Dendritic cell treated with granulocyte-macrophage colony-stimulating factor and Interleukin-4, amounts not matched to agents 40 ng/mL and 50 ng/mL, for 4 days (primary cell): ENCODE measurements at regions not wholly inside any gene's neighbourhood (a gene's known extent, or its start where the extent isn't known, plus 50 kb on each side); places are given as distances from the start of the nearest gene placed in this dataset.

Source experiments
- H3K27ac Mint-ChIP-seq: one replicate; pipeline ENCODE4 v1.8.0; 2022; ENCODE audit warnings: mild to moderate bottlenecking, mixed read lengths
- H3K27me3 Mint-ChIP-seq: one replicate; pipeline ENCODE4 v1.8.0; 2022; ENCODE audit warnings: mild to moderate bottlenecking, mixed read lengths
- H3K36me3 Mint-ChIP-seq: one replicate; pipeline ENCODE4 v1.8.0; 2022; ENCODE audit warnings: low read depth, mixed read lengths
- H3K4me1 Mint-ChIP-seq: one replicate; pipeline ENCODE4 v1.8.0; 2022; ENCODE audit warnings: low read depth, mixed read lengths
- H3K4me3 Mint-ChIP-seq: one replicate; pipeline ENCODE4 v1.8.0; 2022; ENCODE audit warnings: mild to moderate bottlenecking, moderate library complexity, mixed read lengths
- H3K9me3 Mint-ChIP-seq: one replicate; pipeline ENCODE4 v1.8.0; 2022; ENCODE audit warnings: mixed read lengths
- intact Hi-C: fragments of 100-400 bp; cut with micrococcal nuclease; formaldehyde crosslinking; loops from one replicate; pipeline ENCODE4 v1.15.0; 2022

DNA sequence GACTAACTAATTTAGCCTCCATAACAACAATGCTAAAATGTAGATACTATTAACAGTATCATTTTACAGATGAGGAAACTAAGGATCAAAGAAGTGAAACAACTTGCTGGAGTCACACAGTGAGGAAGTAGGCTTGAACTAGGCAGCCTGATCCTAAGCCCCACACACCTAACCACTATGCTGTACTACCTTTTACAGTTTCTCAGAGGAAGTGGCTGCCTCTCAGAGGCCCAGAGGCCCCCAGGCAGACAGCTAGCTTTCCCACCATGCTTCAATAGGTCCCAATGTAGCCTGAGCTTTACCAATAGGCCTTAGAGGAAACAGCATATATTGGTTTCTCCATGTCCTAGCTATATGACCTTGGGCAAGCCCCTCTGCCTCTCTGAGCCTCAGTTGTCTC lies 69.4 kb upstream of the PJA1 start:
- intact Hi-C loops: no loop called here
- Mint-ChIP-seq H3K4me1 (no peaks in the 10 kb centered on the region), H3K9me3 (no peaks in the 10 kb centered on the region), H3K36me3 (no peaks in the 10 kb centered on the region), H3K4me3 (no peak overlapping the region), H3K27ac (no peak overlapping the region), H3K27me3 (peaks cover 1% of the 10 kb centered on the region)

DNA sequence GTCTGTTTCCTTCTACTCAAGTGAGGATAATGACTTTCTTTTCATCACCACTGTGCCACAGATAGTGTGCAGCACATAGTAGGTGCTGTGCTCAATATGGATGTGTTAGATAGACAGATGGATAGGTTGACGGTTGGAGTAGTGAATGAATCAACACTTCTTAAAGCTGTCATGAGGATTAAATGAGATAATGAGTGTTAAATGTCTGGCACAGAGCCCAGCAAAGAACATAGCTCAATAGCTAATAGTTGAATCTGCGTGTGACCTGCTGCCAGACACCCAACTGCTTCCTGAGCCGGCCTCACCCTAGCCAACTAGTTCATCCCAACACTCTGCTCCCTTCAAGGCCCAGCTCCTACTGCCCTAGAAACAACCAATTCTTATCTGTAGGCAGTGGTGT lies 67.7 kb upstream of the PJA1 start:
- no peak overlapping the region for H3K27ac Mint-ChIP-seq
- no peaks in the 10 kb centered on the region for H3K9me3 Mint-ChIP-seq
- H3K36me3 Mint-ChIP-seq: no peaks in the 10 kb centered on the region
- H3K4me3 Mint-ChIP-seq: no peak overlapping the region
- intact Hi-C loops: no loop called here
- H3K4me1 Mint-ChIP-seq: no peaks in the 10 kb centered on the region
- peaks cover 1% of the 10 kb centered on the region for H3K27me3 Mint-ChIP-seq

DNA sequence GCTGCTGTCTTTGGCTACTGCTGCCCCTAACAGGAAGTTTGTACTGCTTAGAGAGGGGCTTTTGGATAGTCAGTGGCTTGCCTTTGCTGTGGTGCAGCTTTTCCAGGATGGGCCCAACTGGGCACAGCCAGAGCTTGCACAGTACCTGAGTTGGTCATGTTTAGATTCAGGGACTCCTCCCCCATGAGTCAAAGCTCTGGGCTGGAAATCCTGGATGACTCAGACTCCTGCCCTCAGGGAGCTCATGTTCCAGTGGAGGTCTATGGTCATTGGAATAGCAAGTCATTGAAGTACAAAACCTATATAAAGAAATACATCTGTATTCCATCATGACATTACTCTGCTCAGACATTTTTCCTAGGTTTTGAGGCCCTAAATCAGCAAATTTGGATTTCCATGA lies 66.7 kb upstream of the PJA1 start:
- Mint-ChIP-seq H3K36me3 (no peaks in the 10 kb centered on the region), H3K27me3 (peaks cover 1% of the 10 kb centered on the region), H3K9me3 (no peaks in the 10 kb centered on the region), H3K27ac (no peak overlapping the region), H3K4me3 (no peak overlapping the region), H3K4me1 (no peaks in the 10 kb centered on the region)
- intact Hi-C loops: no loop called here

DNA sequence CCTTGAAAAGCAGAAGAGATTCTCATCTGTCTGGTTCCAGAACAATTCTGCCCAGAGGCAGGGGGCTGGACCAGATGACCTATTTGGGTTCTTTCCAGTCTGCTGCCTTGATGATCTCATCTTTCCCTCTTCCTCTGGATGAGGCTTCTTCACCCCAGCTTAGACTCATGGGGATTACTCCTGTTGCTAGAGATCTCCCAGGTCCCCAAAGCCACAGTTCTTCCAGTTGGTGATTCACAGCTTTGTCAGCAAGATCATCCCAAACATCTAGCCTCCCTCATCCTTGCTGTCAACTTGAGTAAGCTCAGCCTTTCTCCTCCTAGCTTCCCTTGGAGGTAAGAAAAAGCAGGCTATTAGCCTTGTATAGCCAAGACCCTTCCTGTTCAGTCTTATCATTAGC lies 64.2 kb upstream of the PJA1 start:
- intact Hi-C loops: no loop called here
- Mint-ChIP-seq H3K9me3 (no peaks in the 10 kb centered on the region), H3K27me3 (peaks cover 1% of the 10 kb centered on the region), H3K4me1 (no peaks in the 10 kb centered on the region), H3K36me3 (no peaks in the 10 kb centered on the region), H3K27ac (no peak overlapping the region), H3K4me3 (no peak overlapping the region)

DNA sequence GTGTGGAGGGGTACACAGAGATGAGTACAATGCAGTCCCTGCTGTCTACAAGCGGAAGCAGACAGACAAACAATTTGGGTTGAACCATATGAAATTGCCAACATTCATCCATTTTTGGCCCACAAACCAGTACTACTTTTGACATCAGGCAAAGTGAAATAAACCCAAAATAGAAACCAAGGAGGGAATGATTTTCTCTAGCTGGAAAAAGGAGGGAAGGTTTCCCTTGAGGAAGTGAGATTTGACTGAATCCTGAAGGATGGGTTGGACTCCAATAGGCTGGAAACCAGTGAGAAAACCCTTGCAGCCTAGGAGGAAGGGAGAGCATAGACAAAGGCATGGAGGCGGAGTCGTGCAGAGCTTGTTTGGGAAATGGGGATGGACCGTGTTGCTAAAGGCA lies 63.5 kb upstream of the PJA1 start:
- H3K36me3 Mint-ChIP-seq: no peaks in the 10 kb centered on the region
- H3K27ac Mint-ChIP-seq: no peak overlapping the region
- no peaks in the 10 kb centered on the region for H3K27me3 Mint-ChIP-seq
- no peaks in the 10 kb centered on the region for H3K9me3 Mint-ChIP-seq
- H3K4me3 Mint-ChIP-seq: no peak overlapping the region
- H3K4me1 Mint-ChIP-seq: no peaks in the 10 kb centered on the region
- intact Hi-C loops: no loop called here

DNA sequence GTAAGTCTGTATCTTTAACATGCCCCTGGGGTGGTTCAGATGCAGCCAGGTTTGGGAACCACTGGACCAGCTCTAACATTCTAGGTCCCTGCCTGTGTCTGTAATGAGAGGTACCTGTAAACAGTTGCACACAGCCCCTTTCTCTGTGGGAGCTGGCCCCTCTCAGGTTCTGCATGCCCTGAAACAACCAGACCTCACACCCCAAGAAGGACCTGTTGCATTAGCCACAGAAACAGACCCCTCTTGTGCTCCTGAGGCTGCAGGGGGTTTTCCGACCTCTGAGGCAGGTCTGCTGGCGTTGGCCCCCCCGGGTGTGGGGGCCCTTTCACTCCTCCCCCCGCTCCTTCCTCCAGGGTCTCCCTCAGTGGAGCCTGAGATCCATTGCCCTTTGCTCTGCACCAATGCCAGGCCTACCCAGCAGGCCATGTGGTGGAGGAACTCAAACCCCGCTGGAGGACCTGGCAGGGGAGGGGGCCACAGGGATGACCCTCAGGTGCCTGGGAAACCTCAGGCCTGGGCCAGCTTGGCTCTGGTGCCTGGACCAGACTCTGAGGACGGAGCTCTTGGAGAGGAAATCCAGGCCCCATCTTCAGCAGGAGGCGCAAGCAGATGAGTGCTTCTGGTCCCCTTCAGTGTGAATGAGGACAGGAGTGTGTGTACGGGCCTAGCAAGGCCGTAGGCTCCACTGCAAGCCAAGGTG lies 61.4 kb upstream of the PJA1 start:
- intact Hi-C loops: no loop called here
- H3K4me3 Mint-ChIP-seq: no peak overlapping the region
- no peak overlapping the region for H3K27ac Mint-ChIP-seq
- no peaks in the 10 kb centered on the region for H3K4me1 Mint-ChIP-seq
- H3K9me3 Mint-ChIP-seq: no peaks in the 10 kb centered on the region
- no peaks in the 10 kb centered on the region for H3K36me3 Mint-ChIP-seq
- H3K27me3 Mint-ChIP-seq: peaks cover 7% of the 10 kb centered on the region

DNA sequence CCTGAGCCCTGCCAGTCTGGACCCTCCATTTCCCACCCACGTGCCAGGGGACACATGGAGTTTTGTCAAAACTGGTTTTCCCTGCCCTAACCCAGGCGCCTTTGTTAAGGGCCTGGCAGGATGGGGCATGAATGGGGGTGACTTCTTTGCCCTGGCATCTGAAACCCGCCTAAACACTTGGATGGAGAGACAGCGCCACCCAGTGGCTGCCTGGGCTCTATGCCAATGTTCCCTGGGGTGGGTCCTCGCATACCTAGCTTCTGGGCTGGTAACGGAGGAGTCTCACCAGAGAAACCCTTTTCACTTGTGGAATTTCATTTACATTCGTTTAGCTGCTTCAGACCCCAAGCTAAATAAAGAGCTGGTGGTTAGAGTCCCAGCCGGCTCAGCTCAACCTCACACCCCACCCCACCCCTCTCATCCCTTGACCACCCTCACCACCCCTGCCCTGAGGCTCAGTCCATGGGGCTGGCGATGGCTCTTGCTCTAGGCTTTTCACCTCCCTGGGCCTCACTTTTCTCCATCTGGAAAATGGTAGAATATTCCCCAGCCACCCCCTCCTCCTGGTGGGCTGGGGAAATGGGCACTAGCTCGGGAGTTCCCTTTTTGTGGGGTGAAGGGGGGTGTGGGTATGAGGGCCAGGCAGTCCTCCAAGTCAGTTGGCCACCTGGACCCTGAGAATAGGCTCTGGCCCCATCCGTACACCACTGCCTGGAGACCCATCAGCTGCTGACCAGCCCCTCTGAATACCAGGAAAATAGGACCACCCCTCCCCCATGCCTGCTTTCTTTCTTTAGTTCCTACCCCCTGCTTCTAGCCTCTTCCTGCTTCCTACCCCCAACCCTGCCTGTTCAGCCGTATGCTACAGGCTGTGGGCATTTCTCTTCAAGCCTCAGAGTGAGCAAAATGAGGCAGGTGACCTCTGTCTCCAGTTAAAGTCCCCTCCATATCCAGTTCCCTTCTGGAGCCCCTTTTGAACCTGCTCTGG lies 57.1 kb upstream of the PJA1 start:
- intact Hi-C loops: loop anchor here (2.0 to 5.0 kb wide), 2 partner anchors 128 to 490 kb away; no protein-coding TSS in a partner anchor
- no peak overlapping the region for H3K4me3 Mint-ChIP-seq
- H3K36me3 Mint-ChIP-seq: no peaks in the 10 kb centered on the region
- peaks cover 7% of the 10 kb centered on the region for H3K27me3 Mint-ChIP-seq
- no peaks in the 10 kb centered on the region for H3K9me3 Mint-ChIP-seq
- no peak overlapping the region for H3K27ac Mint-ChIP-seq
- H3K4me1 Mint-ChIP-seq: no peaks in the 10 kb centered on the region

DNA sequence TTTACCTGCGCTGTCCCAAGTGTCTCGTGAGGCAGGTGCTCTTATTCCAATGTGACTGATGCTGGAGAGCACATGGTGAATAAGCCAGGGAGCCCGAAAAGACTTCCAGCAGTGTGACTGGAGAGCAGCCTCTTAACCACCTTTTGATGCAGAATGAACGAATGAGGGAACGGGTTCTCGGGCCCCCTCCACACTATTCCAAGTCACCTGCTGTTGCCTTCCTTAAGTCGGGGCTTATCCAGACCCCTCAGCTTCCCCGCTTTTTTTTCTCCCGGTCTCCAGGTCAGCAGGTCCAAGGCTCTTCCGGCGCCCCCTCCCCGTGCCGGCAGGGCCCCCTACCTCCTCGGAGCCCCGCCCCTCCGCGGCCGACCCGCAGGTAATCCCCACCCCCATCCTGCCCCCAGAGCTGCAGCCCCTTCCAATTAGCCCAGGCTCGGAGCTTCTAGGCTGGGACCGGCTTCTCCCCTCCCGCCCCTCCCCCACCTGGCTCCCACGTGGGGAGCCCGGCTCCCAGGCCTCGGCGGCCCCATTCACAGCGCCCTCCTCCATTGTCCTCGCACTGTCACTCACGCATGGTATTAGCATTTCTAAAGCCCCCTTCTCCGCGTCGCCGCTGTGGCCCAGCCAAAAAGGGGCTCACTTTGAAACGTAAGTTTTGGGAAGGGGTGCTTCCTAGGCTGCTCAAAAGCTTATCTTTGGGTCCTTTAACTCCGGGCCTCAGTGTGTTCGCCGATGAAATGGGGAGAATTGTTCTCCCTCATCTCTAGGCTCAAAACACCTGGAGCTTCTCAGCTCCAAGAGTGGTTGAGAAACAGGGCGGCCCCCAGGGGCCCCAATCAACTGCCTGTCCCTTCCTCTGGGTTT lies 56.2 kb upstream of the PJA1 start:
- H3K27me3 Mint-ChIP-seq: peaks cover 7% of the 10 kb centered on the region
- H3K36me3 Mint-ChIP-seq: no peaks in the 10 kb centered on the region
- intact Hi-C loops: loop anchor here (2.0 to 5.0 kb wide), 2 partner anchors 127 to 489 kb away; no protein-coding TSS in a partner anchor
- H3K27ac Mint-ChIP-seq: no peak overlapping the region
- no peaks in the 10 kb centered on the region for H3K9me3 Mint-ChIP-seq
- H3K4me3 Mint-ChIP-seq: no peak overlapping the region
- no peaks in the 10 kb centered on the region for H3K4me1 Mint-ChIP-seq

DNA sequence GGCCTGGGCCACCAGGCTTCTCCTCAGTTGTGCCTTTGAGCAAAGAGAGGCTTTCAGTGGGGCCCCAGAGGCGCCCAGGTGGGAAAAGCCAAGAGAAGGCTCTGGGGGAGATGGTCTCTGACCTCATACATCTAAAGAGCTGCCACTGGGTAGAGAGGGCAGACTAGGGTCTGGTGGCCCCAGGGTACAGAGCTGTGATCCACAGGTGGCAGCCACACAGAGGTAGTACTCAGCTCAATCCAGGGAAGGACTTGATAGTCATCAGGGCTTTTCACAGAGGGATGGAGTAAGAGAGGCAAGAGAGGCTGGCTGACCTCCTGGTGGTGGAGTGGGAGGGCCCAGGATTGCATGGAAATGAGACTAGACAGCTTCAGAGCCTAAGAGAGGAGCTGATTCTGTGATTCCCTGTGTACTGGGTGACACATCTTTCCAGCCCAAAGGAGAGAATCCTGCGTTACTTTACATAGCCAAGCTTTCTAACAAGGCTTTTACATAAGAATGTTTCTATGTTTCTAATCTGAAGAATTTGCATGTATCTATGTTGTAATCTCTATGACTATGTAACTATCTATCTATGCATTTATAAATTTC lies 53.2 kb upstream of the PJA1 start:
- intact Hi-C loops: no loop called here
- Mint-ChIP-seq H3K4me1 (no peaks in the 10 kb centered on the region), H3K4me3 (no peak overlapping the region), H3K27ac (no peak overlapping the region), H3K9me3 (no peaks in the 10 kb centered on the region), H3K36me3 (no peaks in the 10 kb centered on the region), H3K27me3 (peaks cover 7% of the 10 kb centered on the region)

DNA sequence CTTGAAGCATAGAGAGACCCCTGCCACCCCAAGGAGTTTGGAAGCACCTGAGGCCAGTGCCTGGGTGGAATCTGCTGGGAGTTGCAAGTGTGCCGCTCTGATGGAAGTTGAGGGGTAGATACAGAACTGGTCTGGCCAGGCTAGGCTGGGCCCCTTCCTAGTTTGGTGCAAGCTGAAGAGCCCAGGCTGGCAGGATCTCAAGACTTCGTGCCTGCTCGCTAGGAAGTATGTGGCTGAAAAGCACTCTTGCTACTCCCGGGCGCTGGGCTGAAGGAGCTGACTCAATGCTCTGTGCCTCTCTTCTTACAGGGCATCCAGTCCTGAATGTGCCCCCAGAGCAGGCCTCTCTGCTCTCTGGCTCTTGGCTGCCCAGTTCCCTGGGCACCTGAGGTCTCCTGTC lies 51.7 kb upstream of the PJA1 start:
- H3K36me3 Mint-ChIP-seq: no peaks in the 10 kb centered on the region
- H3K4me1 Mint-ChIP-seq: no peaks in the 10 kb centered on the region
- no peaks in the 10 kb centered on the region for H3K9me3 Mint-ChIP-seq
- no peak overlapping the region for H3K4me3 Mint-ChIP-seq
- no peak overlapping the region for H3K27ac Mint-ChIP-seq
- intact Hi-C loops: no loop called here
- H3K27me3 Mint-ChIP-seq: peaks cover 3% of the 10 kb centered on the region

DNA sequence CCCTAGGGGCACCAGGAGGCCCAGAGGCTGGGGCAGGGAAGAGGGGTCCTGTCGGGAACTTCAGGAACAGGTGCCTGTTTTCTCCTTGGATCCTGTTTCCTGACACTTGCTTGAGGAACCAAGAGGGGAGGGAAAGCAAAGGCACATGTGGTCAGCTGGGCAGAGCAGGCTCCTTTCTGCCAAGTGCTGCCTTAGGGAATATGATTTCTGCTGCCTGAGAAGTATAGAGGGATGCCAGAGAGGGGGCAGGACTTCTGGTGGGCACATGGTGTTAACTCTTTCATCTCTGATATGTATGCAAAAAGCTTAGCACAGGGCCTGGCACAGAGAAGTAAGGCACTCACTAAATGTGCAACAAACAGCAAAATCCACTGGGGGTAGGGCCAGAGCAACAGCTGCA lies 51.2 kb upstream of the PJA1 start:
- Mint-ChIP-seq H3K36me3 (no peaks in the 10 kb centered on the region), H3K4me3 (no peak overlapping the region), H3K27ac (no peak overlapping the region), H3K9me3 (no peaks in the 10 kb centered on the region), H3K4me1 (no peaks in the 10 kb centered on the region), H3K27me3 (no peaks in the 10 kb centered on the region)
- intact Hi-C loops: no loop called here

DNA sequence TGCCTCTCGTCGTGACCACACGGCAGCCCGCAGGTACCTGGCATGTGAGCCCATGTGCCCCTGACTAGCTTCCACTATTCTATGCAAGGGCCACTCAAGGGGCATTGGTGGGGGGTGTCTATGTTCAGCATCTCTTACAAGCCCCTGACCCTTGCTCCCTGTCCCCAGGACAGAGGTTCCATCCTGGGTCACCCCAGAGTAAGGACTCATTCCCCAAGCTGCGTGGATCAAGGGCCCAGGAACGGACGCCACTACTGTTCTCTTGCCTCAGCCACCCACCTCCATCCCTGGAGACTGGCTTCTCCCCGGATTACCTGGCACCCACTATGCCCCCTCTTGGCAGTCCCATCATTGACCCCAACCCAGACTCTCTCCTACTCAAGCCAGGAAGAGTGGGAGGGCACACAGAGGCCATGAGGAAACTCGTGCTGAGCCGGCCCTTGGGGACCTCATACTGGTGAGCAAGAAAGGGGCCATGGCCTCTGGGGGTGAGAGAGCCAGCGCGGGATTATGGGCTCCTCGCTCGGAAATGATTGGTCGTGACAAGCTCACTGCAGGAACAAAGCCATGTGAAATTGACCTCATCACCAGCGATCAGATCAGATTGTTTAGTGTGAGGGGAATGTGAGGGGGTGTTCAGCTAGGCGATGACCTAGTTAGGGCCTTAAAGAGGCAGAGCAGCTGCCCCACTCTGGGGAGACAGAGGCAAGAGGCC lies 50.1 kb upstream of the PJA1 start:
- H3K27ac Mint-ChIP-seq: no peak overlapping the region
- intact Hi-C loops: no loop called here
- H3K27me3 Mint-ChIP-seq: no peaks in the 10 kb centered on the region
- no peaks in the 10 kb centered on the region for H3K9me3 Mint-ChIP-seq
- H3K4me1 Mint-ChIP-seq: no peaks in the 10 kb centered on the region
- H3K36me3 Mint-ChIP-seq: no peaks in the 10 kb centered on the region
- no peak overlapping the region for H3K4me3 Mint-ChIP-seq
